H9 (cell line): ENCODE measurements at regions not wholly inside any gene's neighbourhood (a gene's known extent, or its start where the extent isn't known, plus 50 kb on each side); places are given as distances from the start of the nearest gene placed in this dataset.

Experiments used
- DNase-seq: peaks from one replicate; pipeline ENCODE4 v3.0.0-alpha.2; 2017
- H2AFZ ChIP-seq: one replicate; pipeline ENCODE4 v1.6.1; 2013; ENCODE audit warnings: mild to moderate bottlenecking, low read length, control low read depth, moderate library complexity
- H2AK5ac ChIP-seq: 2 replicates; pipeline ENCODE4 v1.6.1; 2013; ENCODE audit warnings: low read length, control low read depth, mixed read lengths; ENCODE audit not compliant: insufficient read length
- H2BK120ac ChIP-seq: one replicate; pipeline ENCODE4 v1.6.1; 2013; ENCODE audit warnings: low read depth, mild to moderate bottlenecking, low read length, control low read depth, inconsistent platforms; ENCODE audit not compliant: poor library complexity, severe bottlenecking
- H2BK12ac ChIP-seq: 2 replicates; pipeline ENCODE4 v1.6.1; 2013; ENCODE audit warnings: low read length, control low read depth, mixed read lengths, low read depth; ENCODE audit not compliant: insufficient read length
- H2BK15ac ChIP-seq: 2 replicates; pipeline ENCODE4 v1.6.1; 2013; ENCODE audit warnings: low read depth, low read length, control low read depth
- H2BK20ac ChIP-seq: one replicate; pipeline ENCODE4 v1.6.1; 2013; ENCODE audit warnings: low read depth, mild to moderate bottlenecking, low read length, control low read depth, inconsistent platforms; ENCODE audit not compliant: poor library complexity, severe bottlenecking
- H2BK5ac ChIP-seq: 2 replicates; pipeline ENCODE4 v1.6.1; 2013; ENCODE audit warnings: low read length, control low read depth, mixed read lengths; ENCODE audit not compliant: insufficient read length
- H3K14ac ChIP-seq: 2 replicates; pipeline ENCODE4 v1.6.1; 2013; ENCODE audit warnings: low read length, control low read depth; ENCODE audit not compliant: insufficient read depth
- H3K18ac ChIP-seq: 2 replicates; pipeline ENCODE4 v1.6.1; 2013; ENCODE audit warnings: low read depth, mild to moderate bottlenecking, mixed read lengths, low read length, control low read depth; ENCODE audit not compliant: insufficient read length
- H3K23ac ChIP-seq: 2 replicates; pipeline ENCODE4 v1.6.1; 2013; ENCODE audit warnings: low read length, control low read depth, mixed read lengths, low read depth; ENCODE audit not compliant: insufficient read length
- H3K23me2 ChIP-seq: 2 replicates; pipeline ENCODE4 v1.6.1; 2013; ENCODE audit warnings: low read depth, mild to moderate bottlenecking, mixed read lengths, low read length, control low read depth; ENCODE audit not compliant: insufficient read length, poor library complexity, severe bottlenecking
- H3K27ac ChIP-seq: 2 replicates; pipeline ENCODE4 v1.5.1; 2013; ENCODE audit warnings: low read length, control low read depth, mixed read lengths, low read depth; ENCODE audit not compliant: insufficient read length
- H3K27me3 ChIP-seq: 2 replicates; pipeline ENCODE4 v1.6.1; 2013; ENCODE audit warnings: low read length, control low read depth, inconsistent platforms; ENCODE audit not compliant: insufficient read depth
- H3K4ac ChIP-seq: 2 replicates; pipeline ENCODE4 v1.6.1; 2013; ENCODE audit warnings: low read depth, mild to moderate bottlenecking, control low read depth, inconsistent platforms, low read length, moderate library complexity
- H3K4me1 ChIP-seq: 2 replicates; pipeline ENCODE4 v1.6.1; 2013; ENCODE audit warnings: low read length, control low read depth, inconsistent platforms; ENCODE audit not compliant: insufficient read depth
- H3K4me2 ChIP-seq: 2 replicates; pipeline ENCODE4 v1.6.1; 2013; ENCODE audit warnings: low read length, control low read depth, mixed read lengths; ENCODE audit not compliant: insufficient read length, insufficient read depth
- H3K56ac ChIP-seq: 2 replicates; pipeline ENCODE4 v1.6.1; 2013; ENCODE audit warnings: low read depth, mild to moderate bottlenecking, mixed read lengths, low read length, control low read depth; ENCODE audit not compliant: insufficient read length
- H3K79me1 ChIP-seq: 2 replicates; pipeline ENCODE4 v1.6.1; 2013; ENCODE audit warnings: low read depth, mild to moderate bottlenecking, moderate library complexity, low read length, control low read depth, inconsistent platforms; ENCODE audit not compliant: insufficient read depth, poor library complexity, severe bottlenecking
- H3K79me2 ChIP-seq: 2 replicates; pipeline ENCODE4 v1.6.1; 2013; ENCODE audit warnings: low read length, control low read depth, inconsistent platforms; ENCODE audit not compliant: insufficient read depth
- H3K9ac ChIP-seq: 2 replicates; pipeline ENCODE4 v1.6.1; 2013; ENCODE audit warnings: low read length, control low read depth, mixed read lengths; ENCODE audit not compliant: insufficient read length; ENCODE audit errors: extremely low read depth
- H3K9me3 ChIP-seq: one replicate; pipeline ENCODE4 v1.6.1; 2013; ENCODE audit warnings: low read depth, low read length, inconsistent platforms; ENCODE audit not compliant: control insufficient read depth
- H3T11ph ChIP-seq: one replicate; pipeline ENCODE4 v1.6.1; 2013; ENCODE audit warnings: mild to moderate bottlenecking, low read length, control low read depth, inconsistent platforms
- H4K20me1 ChIP-seq: one replicate; pipeline ENCODE4 v1.6.1; 2013; ENCODE audit not compliant: control insufficient read depth, insufficient read length, insufficient read depth
- H4K5ac ChIP-seq: 2 replicates; pipeline ENCODE4 v1.6.1; 2013; ENCODE audit warnings: low read depth, mild to moderate bottlenecking, mixed read lengths, low read length, control low read depth; ENCODE audit not compliant: insufficient read length
- H4K8ac ChIP-seq: replicated peaks from 2 replicates; pipeline ENCODE4 v1.6.1; 2013; ENCODE audit warnings: low read length, control low read depth, mixed read lengths, low read depth; ENCODE audit not compliant: insufficient read length
- H4K91ac ChIP-seq: 2 replicates; pipeline ENCODE4 v1.6.1; 2013; ENCODE audit warnings: low read depth, mild to moderate bottlenecking, moderate library complexity, mixed read lengths, low read length, control low read depth; ENCODE audit not compliant: insufficient read length
- H3K27ac Mint-ChIP-seq, 3 experiments: 2 replicates in 2 of 3; 3 replicates in 1 of 3; pipeline ENCODE4 v1.8.0; 2020 to 2021; ENCODE audit warnings: mixed read lengths in 3 of 3, mild to moderate bottlenecking in 1 of 3, moderate library complexity in 1 of 3
- H3K27me3 Mint-ChIP-seq: 2 replicates; pipeline ENCODE4 v1.8.0; 2021; ENCODE audit warnings: low read depth, mild to moderate bottlenecking, moderate library complexity, mixed read lengths
- H3K36me3 Mint-ChIP-seq, 3 experiments: 2 replicates in 2 of 3; 3 replicates in 1 of 3; pipeline ENCODE4 v1.8.0; 2020 to 2021; ENCODE audit warnings: low read depth in 3 of 3, mixed read lengths in 3 of 3; ENCODE audit not compliant: insufficient read depth in 1 of 3
- H3K4me1 Mint-ChIP-seq, 2 experiments: 2 replicates each; pipeline ENCODE4 v1.8.0; 2020; ENCODE audit warnings: mixed read lengths in 2 of 2
- H3K4me3 Mint-ChIP-seq, 2 experiments: 2 replicates in 1 of 2; 3 replicates in 1 of 2; pipeline ENCODE4 v1.8.0; 2020 to 2021; ENCODE audit warnings: mild to moderate bottlenecking in 2 of 2, mixed read lengths in 2 of 2, moderate library complexity in 1 of 2
- H3K9me3 Mint-ChIP-seq, 2 experiments: 2 replicates in 1 of 2; 3 replicates in 1 of 2; pipeline ENCODE4 v1.8.0; 2020; ENCODE audit warnings: mild to moderate bottlenecking in 2 of 2, mixed read lengths in 2 of 2, moderate library complexity in 1 of 2
- CTCF ChIP-seq: fragments of 200-600 bp; sonication (generic); conservative IDR thresholded peaks from 3 replicates; pipeline ENCODE4 v1.8.0; 2021; ENCODE audit warnings: antibody characterized with exemption, mild to moderate bottlenecking
- WGBS: extraction: QIAGEN DNeasy Blood & Tissue Kit; methylation state at CpG from one replicate; pipeline ENCODE4 v1.1.7; 2013; ENCODE audit warnings: missing lambda C conversion rate, low lambda C conversion rate, mixed read lengths; ENCODE audit not compliant: insufficient read length; ENCODE audit errors: extremely low coverage; 5-methylcytosine and 5-hydroxymethylcytosine counted together

GRCh38 chr14:56471056-56471455, 108.5 kb upstream of the TMEM260 start:
- H3K4ac ChIP-seq = no peak overlapping the region
- DNase-seq = no peak
- no peak overlapping the region for H2BK12ac ChIP-seq
- no peak overlapping the region for H2BK20ac ChIP-seq
- H4K91ac ChIP-seq = no peak overlapping the region
- H3K79me1 ChIP-seq = no peaks in the 10 kb centered on the region
- H3K9me3 ChIP-seq = no peaks in the 10 kb centered on the region
- no peak overlapping the region for H3K23ac ChIP-seq
- Mint-ChIP-seq H3K27me3 (no peaks in the 10 kb centered on the region; the same call in 1 of the 2 replicates), H3K4me3 (no peak overlapping the region), H3K36me3 (no peaks in the 10 kb centered on the region; a peak in 1 of 7 replicates), H3K9me3 (peaks cover 0 to 5% of the 10 kb centered on the region in 2 experiments; a peak in 2 of 5 replicates), H3K27ac (no peak overlapping the region), H3K4me1 (no peaks in the 10 kb centered on the region)
- H3T11ph ChIP-seq = no peak overlapping the region
- H3K4me1 ChIP-seq = no peaks in the 10 kb centered on the region
- no peaks in the 10 kb centered on the region for H3K23me2 ChIP-seq
- H3K9ac ChIP-seq = no peak overlapping the region
- H2BK15ac ChIP-seq = no peak overlapping the region
- H3K14ac ChIP-seq = no peak overlapping the region; the same call in 1 of the 2 replicates
- H3K79me2 ChIP-seq = no peaks in the 10 kb centered on the region
- no peak overlapping the region for H3K4me2 ChIP-seq
- H2AFZ ChIP-seq = no peak overlapping the region
- H3K27me3 ChIP-seq = no peaks in the 10 kb centered on the region
- no peak overlapping the region for H2BK5ac ChIP-seq
- no peak overlapping the region for H3K18ac ChIP-seq
- no peak overlapping the region for H2BK120ac ChIP-seq
- no peak overlapping the region for H4K5ac ChIP-seq
- H3K56ac ChIP-seq = no peak overlapping the region
- no CpG with 5 or more reads among the region's 8 CpGs for WGBS
- H4K20me1 ChIP-seq = no peaks in the 10 kb centered on the region
- H4K8ac ChIP-seq = no peak overlapping the region
- TF ChIP-seq CTCF = no peak
- no peak overlapping the region for H3K27ac ChIP-seq
- H2AK5ac ChIP-seq = no peak overlapping the region
